GM10266 (cell line): ENCODE measurements at regions not wholly inside any gene's neighbourhood (a gene's known extent, or its start where the extent isn't known, plus 50 kb on each side); places are given as distances from the start of the nearest gene placed in this dataset.

Experiments used
- DNase-seq: peaks from one replicate; pipeline ENCODE4 v3.0.0; 2012; ENCODE audit errors: extremely low spot score
- TF ChIP-seq, protein P1 (sequence below): IDR thresholded peaks from 2 replicates; pipeline ENCODE4 v1.5.1; 2012; ENCODE audit warnings: mild to moderate bottlenecking, low read depth; ENCODE audit not compliant: control insufficient read depth, insufficient read depth; ENCODE audit errors: missing control alignments

- TF ChIP-seq, protein P1, sequence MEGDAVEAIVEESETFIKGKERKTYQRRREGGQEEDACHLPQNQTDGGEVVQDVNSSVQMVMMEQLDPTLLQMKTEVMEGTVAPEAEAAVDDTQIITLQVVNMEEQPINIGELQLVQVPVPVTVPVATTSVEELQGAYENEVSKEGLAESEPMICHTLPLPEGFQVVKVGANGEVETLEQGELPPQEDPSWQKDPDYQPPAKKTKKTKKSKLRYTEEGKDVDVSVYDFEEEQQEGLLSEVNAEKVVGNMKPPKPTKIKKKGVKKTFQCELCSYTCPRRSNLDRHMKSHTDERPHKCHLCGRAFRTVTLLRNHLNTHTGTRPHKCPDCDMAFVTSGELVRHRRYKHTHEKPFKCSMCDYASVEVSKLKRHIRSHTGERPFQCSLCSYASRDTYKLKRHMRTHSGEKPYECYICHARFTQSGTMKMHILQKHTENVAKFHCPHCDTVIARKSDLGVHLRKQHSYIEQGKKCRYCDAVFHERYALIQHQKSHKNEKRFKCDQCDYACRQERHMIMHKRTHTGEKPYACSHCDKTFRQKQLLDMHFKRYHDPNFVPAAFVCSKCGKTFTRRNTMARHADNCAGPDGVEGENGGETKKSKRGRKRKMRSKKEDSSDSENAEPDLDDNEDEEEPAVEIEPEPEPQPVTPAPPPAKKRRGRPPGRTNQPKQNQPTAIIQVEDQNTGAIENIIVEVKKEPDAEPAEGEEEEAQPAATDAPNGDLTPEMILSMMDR, result no peak
Observed at GRCh38 chr16:87223656-87224248, 93.4 kb downstream of the C16orf95 start.

GRCh38 chr16:87226926-87227295, 90.3 kb downstream of the C16orf95 start:
- TF ChIP-seq, protein P1, result no peak
- DNase-seq, result no peak

More at GRCh38 chr16:87223656-87224248, 93.4 kb downstream of the C16orf95 start:
- no peak for DNase-seq

DNA sequence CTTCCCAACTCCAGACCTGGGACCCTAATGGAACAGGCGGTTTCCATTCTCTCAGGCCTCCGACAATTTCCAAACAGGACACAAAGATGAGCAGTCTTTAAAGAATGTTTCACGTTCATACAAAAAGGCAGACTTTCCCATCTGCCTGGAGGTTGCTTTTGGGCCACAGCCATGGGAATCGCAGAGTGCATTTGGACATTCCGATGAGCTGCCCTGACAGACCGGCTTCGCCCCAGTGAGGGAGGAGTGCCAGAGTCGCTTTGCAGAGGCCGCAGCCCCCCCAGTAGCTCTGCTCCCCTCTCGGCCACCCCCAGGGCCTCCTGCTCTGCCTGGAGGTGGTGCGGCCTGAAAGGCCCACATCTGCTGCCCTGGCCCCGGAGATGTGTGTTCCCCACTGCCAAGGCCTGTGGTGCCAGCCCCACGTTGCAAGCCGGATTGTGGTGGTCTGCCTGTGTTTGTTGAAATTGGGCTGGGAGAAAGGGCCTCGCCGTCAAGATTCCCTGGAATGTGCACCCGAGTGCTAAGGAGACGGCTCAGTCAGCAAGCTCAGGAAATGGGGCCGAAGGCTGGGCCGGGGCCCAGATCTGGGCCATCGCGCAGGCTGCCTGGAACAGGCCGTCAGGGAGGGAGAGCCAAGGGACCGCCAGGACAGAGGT, 89.8 kb downstream of the C16orf95 start:
- no peak for DNase-seq
- TF ChIP-seq, protein P1, result no peak

DNA sequence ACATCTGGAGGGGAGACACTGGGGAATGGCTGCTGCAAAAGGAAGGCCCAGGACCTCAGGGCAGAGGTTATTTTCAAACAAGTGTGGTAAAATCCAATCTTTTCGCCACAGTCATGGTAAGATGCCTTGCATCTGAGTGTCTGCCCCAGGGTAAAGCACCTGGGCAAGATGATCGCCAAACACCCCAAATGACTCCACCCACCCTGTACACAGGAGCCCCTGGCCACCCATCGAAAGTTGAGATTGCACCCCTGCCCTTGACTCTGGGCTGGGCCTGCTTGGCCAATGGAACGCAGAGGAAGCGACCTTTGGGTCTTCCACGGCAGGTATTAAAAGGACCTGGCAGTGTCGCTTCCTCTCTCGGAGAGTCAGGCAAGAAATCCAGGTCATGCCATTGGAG, 88.8 kb downstream of the C16orf95 start:
- DNase-seq, result no peak
- TF ChIP-seq, protein P1, result no peak

GRCh38 chr16:87229230-87230188, 87.7 kb downstream of the C16orf95 start:
- no peak for DNase-seq
- TF ChIP-seq, protein P1, result no peak

DNA sequence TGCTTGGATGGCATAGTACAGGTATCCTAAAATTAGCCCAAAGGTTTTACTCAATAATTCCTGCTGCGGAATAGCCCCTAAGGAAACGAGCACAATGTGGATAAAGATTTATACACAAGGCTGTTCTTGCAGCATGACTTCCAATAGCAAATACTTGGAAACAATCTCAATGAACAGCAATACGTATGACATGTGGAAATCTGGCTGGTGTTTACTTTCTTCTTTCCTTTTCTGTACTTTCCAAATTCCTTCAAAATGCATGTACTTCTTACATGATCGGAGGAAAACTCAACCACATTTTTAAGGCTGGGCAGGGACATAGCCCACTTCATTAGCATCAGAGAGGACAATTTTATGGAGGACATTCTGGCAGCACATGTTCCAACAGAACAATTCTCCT, 86.6 kb downstream of the C16orf95 start:
- no peak for DNase-seq
- TF ChIP-seq, protein P1, result no peak
